Common myeloid progenitor, CD34-positive (primary cell): ENCODE measurements at regions not wholly inside any gene's neighbourhood (a gene's known extent, or its start where the extent isn't known, plus 50 kb on each side); places are given as distances from the start of the nearest gene placed in this dataset.

ENCODE experiments used
- CTCF ChIA-PET: fragments of 350-600 bp; sonication (Branson Sonifier 250); formaldehyde crosslinking; loops from one replicate; lab custom pipeline; 2021; ENCODE audit warnings: antibody characterized with exemption; lab: Charles Lee
- POLR2A ChIA-PET: fragments of 350-600 bp; sonication (Branson Sonifier 250); formaldehyde crosslinking; loops from one replicate; lab custom pipeline; 2021; ENCODE audit warnings: antibody characterized with exemption; lab: Charles Lee
- DNase-seq, 3 donors: peaks; one replicate each; pipeline versions ENCODE4 v3.0.0 to v3.0.0-alpha.2; 2013
- H3K27ac ChIP-seq, 2 experiments: 1 replicate in 1 of 2; 2 replicates in 1 of 2; pipeline ENCODE4 v1.7.0; 2013; ENCODE audit warnings: inconsistent platforms in 2 of 2, low read length in 2 of 2, mild to moderate bottlenecking in 2 of 2, low read depth in 1 of 2, moderate library complexity in 1 of 2; ENCODE audit not compliant: severe bottlenecking in 2 of 2, insufficient read depth in 1 of 2, poor library complexity in 1 of 2
- H3K27me3 ChIP-seq, 5 experiments: replicated peaks in 2 of 5; 1 replicate in 3 of 5; 2 replicates in 2 of 5; pipeline versions ENCODE4 v1.6.1 to v1.7.0; 2013; ENCODE audit warnings: low read length in 4 of 5, mild to moderate bottlenecking in 2 of 5, moderate library complexity in 2 of 5, inconsistent platforms in 1 of 5; ENCODE audit not compliant: insufficient read depth in 5 of 5, control insufficient read depth in 4 of 5
- H3K36me3 ChIP-seq, 4 experiments: 1 replicate in 2 of 4; 2 replicates in 2 of 4; pipeline versions ENCODE4 v1.6.1 to v1.7.0; 2013; ENCODE audit warnings: low read length in 3 of 4, control low read depth in 1 of 4, mild to moderate bottlenecking in 1 of 4; ENCODE audit not compliant: control insufficient read depth in 4 of 4, insufficient read depth in 4 of 4
- H3K4me1 ChIP-seq, 4 experiments: 1 replicate in 3 of 4; 2 replicates in 1 of 4; pipeline versions ENCODE4 v1.6.1 to v1.7.1; 2013; ENCODE audit warnings: low read length in 3 of 4, mild to moderate bottlenecking in 3 of 4, control low read depth in 1 of 4, inconsistent platforms in 1 of 4, moderate library complexity in 1 of 4; ENCODE audit not compliant: control insufficient read depth in 4 of 4, insufficient read depth in 4 of 4; ENCODE audit errors: control extremely low read depth in 1 of 4
- H3K4me3 ChIP-seq, 7 experiments: 1 replicate in 4 of 7; 2 replicates in 3 of 7; pipeline versions ENCODE4 v1.5.1 to v1.7.0; 2013; ENCODE audit warnings: mild to moderate bottlenecking in 7 of 7, low read length in 6 of 7, moderate library complexity in 6 of 7, inconsistent platforms in 2 of 7, low read depth in 2 of 7, control low read depth in 1 of 7; ENCODE audit not compliant: insufficient read depth in 4 of 7, control insufficient read depth in 1 of 7; ENCODE audit errors: extremely low read depth in 1 of 7
- H3K9me3 ChIP-seq, 5 experiments: 1 replicate in 4 of 5; 2 replicates in 1 of 5; pipeline versions ENCODE4 v1.6.1 to v1.7.1; 2013; ENCODE audit warnings: low read length in 4 of 5, mild to moderate bottlenecking in 2 of 5, inconsistent platforms in 1 of 5, low read depth in 1 of 5, moderate library complexity in 1 of 5; ENCODE audit not compliant: control insufficient read depth in 4 of 5, insufficient read depth in 2 of 5; ENCODE audit errors: control extremely low read depth in 1 of 5
- WGBS: methylation state at CpG from one replicate; pipeline ENCODE4 v1.1.5; 2013; ENCODE audit not compliant: insufficient coverage; 5-methylcytosine and 5-hydroxymethylcytosine counted together

- CTCF ChIA-PET: interaction anchor here (1.0 kb wide), 1 partner anchor 12 kb away, joined by 3 read pairs; no protein-coding TSS in a partner anchor
- POLR2A ChIA-PET: no interaction called here
- Histone ChIP-seq H3K4me3 (no peak overlapping the region), H3K27me3 (no peaks in the 10 kb centered on the region), H3K4me1 (peaks cover 0 to 43% (median 15%) of the 10 kb centered on the region in 4 experiments), H3K9me3 (no peaks in the 10 kb centered on the region), H3K36me3 (no peaks in the 10 kb centered on the region), H3K27ac (no peak overlapping the region)
- 100% methylated on average over 2 of the region's 4 CpGs for WGBS
- DNase-seq: peak in 1 of 3 donors; percentile 36
These were observed 142.4 kb upstream of the TLE3 start for GRCh38 chr15:70240082-70240481.

- no peak overlapping the region for H3K27ac ChIP-seq
- H3K36me3 ChIP-seq: no peaks in the 10 kb centered on the region
- ChIA-PET CTCF (interaction anchor here (1.0 to 1.1 kb wide), 3 partner anchors 34 to 172 kb away, joined by 3 read pairs; no protein-coding TSS in a partner anchor), POLR2A (no interaction called here)
- H3K9me3 ChIP-seq: no peaks in the 10 kb centered on the region
- 94% methylated on average over 3 of the region's 3 CpGs for WGBS
- H3K4me3 ChIP-seq: no peak overlapping the region
- peaks cover 0 to 49% (median 23%) of the 10 kb centered on the region in 4 experiments for H3K4me1 ChIP-seq
- no peaks in the 10 kb centered on the region for H3K27me3 ChIP-seq
- no peak for DNase-seq
These were observed 141.2 kb upstream of the TLE3 start for GRCh38 chr15:70238917-70239316.

- Histone ChIP-seq H3K9me3 (peaks cover 0 to under 1% (median 0%) of the 10 kb centered on the region in 5 experiments), H3K4me3 (no peak overlapping the region), H3K36me3 (no peaks in the 10 kb centered on the region), H3K27me3 (no peaks in the 10 kb centered on the region), H3K4me1 (peaks cover 0 to 36% (median 17%) of the 10 kb centered on the region in 4 experiments), H3K27ac (no peak overlapping the region)
- POLR2A ChIA-PET: no interaction called here
- WGBS: 96% methylated on average over 2 of the region's 2 CpGs
- CTCF ChIA-PET: no interaction called here
- DNase-seq: no peak
These were observed 139.9 kb upstream of the TLE3 start for GRCh38 chr15:70237626-70238025.

- ChIA-PET POLR2A (interaction anchor here (0.6 kb wide), 1 partner anchor 476 kb away, joined by 3 read pairs; no protein-coding TSS in a partner anchor), CTCF (no interaction called here)
- H3K27ac ChIP-seq: no peak overlapping the region
- H3K9me3 ChIP-seq: peaks cover 0 to 8% (median 1%) of the 10 kb centered on the region in 5 experiments
- no peaks in the 10 kb centered on the region for H3K27me3 ChIP-seq
- 62% methylated on average over 4 of the region's 5 CpGs for WGBS
- H3K4me3 ChIP-seq: no peak overlapping the region
- peaks cover 0 to 25% (median 11%) of the 10 kb centered on the region in 4 experiments for H3K4me1 ChIP-seq
- H3K36me3 ChIP-seq: no peaks in the 10 kb centered on the region
- peak in 1 of 3 donors; percentile 35 for DNase-seq
These were observed 138.8 kb upstream of the TLE3 start for GRCh38 chr15:70236341-70237086.

- Histone ChIP-seq H3K4me3 (no peak overlapping the region), H3K9me3 (peaks cover 0 to 11% (median 3%) of the 10 kb centered on the region in 5 experiments), H3K27me3 (no peaks in the 10 kb centered on the region), H3K4me1 (peaks cover 0 to 25% (median 11%) of the 10 kb centered on the region in 4 experiments), H3K27ac (no peak overlapping the region), H3K36me3 (no peaks in the 10 kb centered on the region)
- ChIA-PET CTCF (interaction anchor here (0.7 kb wide), 1 partner anchor 475 kb away, joined by 3 read pairs; no protein-coding TSS in a partner anchor), POLR2A (no interaction called here)
- no peak for DNase-seq
- 94% methylated on average over 5 of the region's 5 CpGs for WGBS
These were observed 137.6 kb upstream of the TLE3 start for GRCh38 chr15:70235347-70235746.

GRCh38 chr15:70234256-70234905 lies 136.7 kb upstream of the TLE3 start:
- 40% methylated on average over 7 of the region's 9 CpGs for WGBS
- peaks cover 0 to 25% (median 11%) of the 10 kb centered on the region in 4 experiments for H3K4me1 ChIP-seq
- ChIA-PET CTCF (interaction anchor here (1.3 kb wide), 1 partner anchor 9 kb away, joined by 3 read pairs; no protein-coding TSS in a partner anchor), POLR2A (no interaction called here)
- H3K27ac ChIP-seq: no peak overlapping the region
- peaks cover 0 to 11% (median 3%) of the 10 kb centered on the region in 5 experiments for H3K9me3 ChIP-seq
- DNase-seq: peak in 2 of 3 donors; percentile 67 to 74
- no peak overlapping the region for H3K4me3 ChIP-seq
- H3K27me3 ChIP-seq: no peaks in the 10 kb centered on the region
- H3K36me3 ChIP-seq: no peaks in the 10 kb centered on the region
